ENCODE measurements at regions not wholly inside any gene's neighbourhood (a gene's known extent, or its start where the extent isn't known, plus 50 kb on each side); places are given as distances from the start of the nearest gene placed in this dataset.

DNA sequence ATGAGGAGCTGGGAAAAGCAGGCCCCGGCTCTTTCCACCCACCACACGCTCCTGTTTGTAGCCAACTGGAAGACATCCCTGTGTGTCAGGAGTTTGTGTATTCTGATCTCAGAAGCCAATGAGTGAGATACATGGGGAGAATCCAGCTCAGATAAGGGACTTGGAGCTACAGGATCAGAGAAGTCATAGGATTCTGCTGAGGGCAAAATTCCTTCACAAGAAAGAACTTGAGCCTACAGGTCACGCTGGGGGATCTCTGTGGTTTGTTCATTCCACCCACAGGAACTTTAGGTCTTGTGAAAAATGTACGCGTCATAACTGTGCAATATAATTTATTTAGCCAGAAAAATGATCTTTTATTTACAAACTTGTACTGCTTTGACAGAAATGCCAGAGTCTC is 80.1 kb upstream of the SMIM21 start:
- no peak overlapping the region for H3K4me3 ChIP-seq
- no peaks in the 10 kb centered on the region for H3F3A ChIP-seq (ENCODE audit: low read depth)
- H3K36me3 Mint-ChIP-seq = no peaks in the 10 kb centered on the region
- H3K4me1 ChIP-seq = no peaks in the 10 kb centered on the region
- DNase-seq (ENCODE audit: low spot score) = no peak
- no peaks in the 10 kb centered on the region for H3K79me2 ChIP-seq (ENCODE audit: low read depth)
- H3K27me3 Mint-ChIP-seq (ENCODE audit: insufficient read depth, low read depth) = peaks cover 2% of the 10 kb centered on the region
- H3K9me3 ChIP-seq (ENCODE audit: low read depth) = no peaks in the 10 kb centered on the region
- H3K9me3 Mint-ChIP-seq = peaks cover 13% of the 10 kb centered on the region
- H3K4me1 Mint-ChIP-seq = no peaks in the 10 kb centered on the region
- H3K27me3 ChIP-seq = no peaks in the 10 kb centered on the region
- no peak overlapping the region for H2AFZ ChIP-seq (replicated peaks)
- H3K4me2 ChIP-seq = no peak overlapping the region
- H3K27ac Mint-ChIP-seq = no peak overlapping the region
- no peaks in the 10 kb centered on the region for H3K36me3 ChIP-seq
- H3K4me3 Mint-ChIP-seq = no peak overlapping the region
- no peak overlapping the region for H3K27ac ChIP-seq
- no peak for TF ChIP-seq EZH2phosphoT487 (IDR thresholded peaks at IDR 0.05)
- TF ChIP-seq, protein P1, sequence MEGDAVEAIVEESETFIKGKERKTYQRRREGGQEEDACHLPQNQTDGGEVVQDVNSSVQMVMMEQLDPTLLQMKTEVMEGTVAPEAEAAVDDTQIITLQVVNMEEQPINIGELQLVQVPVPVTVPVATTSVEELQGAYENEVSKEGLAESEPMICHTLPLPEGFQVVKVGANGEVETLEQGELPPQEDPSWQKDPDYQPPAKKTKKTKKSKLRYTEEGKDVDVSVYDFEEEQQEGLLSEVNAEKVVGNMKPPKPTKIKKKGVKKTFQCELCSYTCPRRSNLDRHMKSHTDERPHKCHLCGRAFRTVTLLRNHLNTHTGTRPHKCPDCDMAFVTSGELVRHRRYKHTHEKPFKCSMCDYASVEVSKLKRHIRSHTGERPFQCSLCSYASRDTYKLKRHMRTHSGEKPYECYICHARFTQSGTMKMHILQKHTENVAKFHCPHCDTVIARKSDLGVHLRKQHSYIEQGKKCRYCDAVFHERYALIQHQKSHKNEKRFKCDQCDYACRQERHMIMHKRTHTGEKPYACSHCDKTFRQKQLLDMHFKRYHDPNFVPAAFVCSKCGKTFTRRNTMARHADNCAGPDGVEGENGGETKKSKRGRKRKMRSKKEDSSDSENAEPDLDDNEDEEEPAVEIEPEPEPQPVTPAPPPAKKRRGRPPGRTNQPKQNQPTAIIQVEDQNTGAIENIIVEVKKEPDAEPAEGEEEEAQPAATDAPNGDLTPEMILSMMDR (IDR thresholded peaks at IDR 0.05) = no peak
- TF ChIP-seq EZH2 (IDR thresholded peaks at IDR 0.05) = no peak
- H3K9ac ChIP-seq = no peak overlapping the region
- no peaks in the 10 kb centered on the region for H4K20me1 ChIP-seq (ENCODE audit: low read depth)

DNA sequence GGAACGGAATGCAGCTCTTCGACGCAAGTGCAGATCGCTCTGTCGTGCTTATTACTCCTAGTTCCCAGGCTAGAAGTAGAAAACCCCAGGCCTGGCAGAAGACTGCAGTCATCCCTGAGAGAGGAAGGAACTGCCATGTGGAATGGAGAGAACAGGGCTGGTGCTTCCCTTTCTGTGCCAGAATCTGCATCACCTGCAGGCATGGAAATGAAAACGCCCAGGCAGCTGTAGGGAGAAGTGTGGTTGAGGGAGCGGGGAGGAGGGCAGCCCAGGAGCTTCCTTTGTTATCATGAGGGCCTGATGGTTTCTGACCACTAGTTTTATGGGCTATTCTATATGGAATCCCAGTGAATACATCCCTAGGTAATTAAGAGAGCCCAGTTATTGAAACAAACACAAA is 79.4 kb upstream of the SMIM21 start:
- no peak for DNase-seq (ENCODE audit: low spot score)
- Histone ChIP-seq H3K36me3 (no peaks in the 10 kb centered on the region), H3F3A (ENCODE audit: low read depth) (no peaks in the 10 kb centered on the region), H3K4me2 (no peak overlapping the region), H3K27ac (no peak overlapping the region), H2AFZ (replicated peaks) (no peak overlapping the region), H3K79me2 (ENCODE audit: low read depth) (no peaks in the 10 kb centered on the region), H3K9me3 (ENCODE audit: low read depth) (no peaks in the 10 kb centered on the region), H3K27me3 (no peaks in the 10 kb centered on the region), H3K9ac (no peak overlapping the region), H4K20me1 (ENCODE audit: low read depth) (no peaks in the 10 kb centered on the region), H3K4me3 (no peak overlapping the region), H3K4me1 (no peaks in the 10 kb centered on the region)
- H3K9me3 Mint-ChIP-seq = peaks cover 8% of the 10 kb centered on the region
- H3K27ac Mint-ChIP-seq = no peak overlapping the region
- peaks cover 2% of the 10 kb centered on the region for H3K27me3 Mint-ChIP-seq (ENCODE audit: insufficient read depth, low read depth)
- no peaks in the 10 kb centered on the region for H3K36me3 Mint-ChIP-seq
- H3K4me1 Mint-ChIP-seq = no peaks in the 10 kb centered on the region
- TF ChIP-seq EZH2phosphoT487 (IDR thresholded peaks at IDR 0.05) = no peak
- TF ChIP-seq, protein P1 (IDR thresholded peaks at IDR 0.05) = no peak
- no peak for TF ChIP-seq EZH2 (IDR thresholded peaks at IDR 0.05)
- H3K4me3 Mint-ChIP-seq = no peak overlapping the region

DNA sequence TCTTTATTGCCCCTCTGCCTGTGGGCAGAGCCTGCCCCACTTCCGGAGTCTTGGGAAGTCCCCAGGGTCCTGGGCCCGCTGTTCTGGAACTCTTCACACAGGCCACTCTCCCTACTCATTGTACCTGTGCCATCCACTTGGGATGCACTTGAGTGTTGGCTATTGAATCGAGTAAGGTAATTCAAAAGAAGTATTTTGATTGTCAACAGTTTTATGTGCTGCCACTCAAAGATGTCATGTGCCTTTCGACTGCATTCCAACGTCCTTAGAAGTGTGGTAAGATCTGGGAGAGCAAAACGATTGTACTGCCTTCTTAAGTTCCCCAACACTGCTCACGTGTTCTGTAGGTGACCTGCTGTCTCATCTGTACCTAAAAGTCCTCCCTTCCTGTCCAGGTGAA is 77.0 kb upstream of the SMIM21 start:
- Mint-ChIP-seq H3K4me3 (no peak overlapping the region), H3K27ac (no peak overlapping the region), H3K36me3 (no peaks in the 10 kb centered on the region), H3K9me3 (no peaks in the 10 kb centered on the region), H3K27me3 (ENCODE audit: insufficient read depth, low read depth) (no peaks in the 10 kb centered on the region), H3K4me1 (no peaks in the 10 kb centered on the region)
- H3K9ac ChIP-seq = no peak overlapping the region
- no peaks in the 10 kb centered on the region for H3K36me3 ChIP-seq
- H3K4me2 ChIP-seq = no peak overlapping the region
- no peak overlapping the region for H2AFZ ChIP-seq (replicated peaks)
- H3K79me2 ChIP-seq (ENCODE audit: low read depth) = no peaks in the 10 kb centered on the region
- H3K27ac ChIP-seq = no peak overlapping the region
- H3K27me3 ChIP-seq = no peaks in the 10 kb centered on the region
- H3K4me3 ChIP-seq = no peak overlapping the region
- no peaks in the 10 kb centered on the region for H3K9me3 ChIP-seq (ENCODE audit: low read depth)
- H3F3A ChIP-seq (ENCODE audit: low read depth) = no peaks in the 10 kb centered on the region
- no peaks in the 10 kb centered on the region for H4K20me1 ChIP-seq (ENCODE audit: low read depth)
- H3K4me1 ChIP-seq = no peaks in the 10 kb centered on the region
- DNase-seq (ENCODE audit: low spot score) = no peak
- no peak for TF ChIP-seq EZH2phosphoT487 (IDR thresholded peaks at IDR 0.05)
- TF ChIP-seq, protein P1 (IDR thresholded peaks at IDR 0.05) = no peak
- TF ChIP-seq EZH2 (IDR thresholded peaks at IDR 0.05) = no peak

- Mint-ChIP-seq H3K27ac (no peak overlapping the region), H3K27me3 (ENCODE audit: insufficient read depth, low read depth) (peaks cover 3% of the 10 kb centered on the region), H3K4me1 (no peaks in the 10 kb centered on the region), H3K9me3 (no peaks in the 10 kb centered on the region), H3K4me3 (no peak overlapping the region), H3K36me3 (no peaks in the 10 kb centered on the region)
- H3K9ac ChIP-seq = no peak overlapping the region
- TF ChIP-seq EZH2phosphoT487 (IDR thresholded peaks at IDR 0.05) (no peak), EZH2 (IDR thresholded peaks at IDR 0.05) (no peak)
- TF ChIP-seq, protein P1 (IDR thresholded peaks at IDR 0.05) = no peak
- no peaks in the 10 kb centered on the region for H3K36me3 ChIP-seq
- no peaks in the 10 kb centered on the region for H3F3A ChIP-seq (ENCODE audit: low read depth)
- H3K27ac ChIP-seq = no peak overlapping the region
- H2AFZ ChIP-seq (replicated peaks) = no peak overlapping the region
- no peaks in the 10 kb centered on the region for H3K4me1 ChIP-seq
- no peaks in the 10 kb centered on the region for H3K79me2 ChIP-seq (ENCODE audit: low read depth)
- H3K4me3 ChIP-seq = no peak overlapping the region
- no peaks in the 10 kb centered on the region for H3K9me3 ChIP-seq (ENCODE audit: low read depth)
- no peak for DNase-seq (ENCODE audit: low spot score)
- no peaks in the 10 kb centered on the region for H3K27me3 ChIP-seq
- no peaks in the 10 kb centered on the region for H4K20me1 ChIP-seq (ENCODE audit: low read depth)
- no peak overlapping the region for H3K4me2 ChIP-seq
Observed at GRCh38 chr18:75503615-75504014, 76.1 kb upstream of the SMIM21 start.
